Gastrocnemius medialis (tissue), 4 donors: ENCODE measurements at regions not wholly inside any gene's neighbourhood (a gene's known extent, or its start where the extent isn't known, plus 50 kb on each side); places are given as distances from the start of the nearest gene placed in this dataset.

Experiments used
- ATAC-seq, 2 donors: fragments of 150-250 bp; one replicate each; pipeline ENCODE4 v1.9.1; 2016
- DNase-seq, 2 donors: peaks; one replicate each; pipeline ENCODE4 v3.0.0-alpha.2; 2019
- H3K27ac ChIP-seq, 4 donors: fragments of 200-600 bp; sonication (generic); 1 replicate in 1 of 4; 2 replicates in 3 of 4; pipeline ENCODE4 v1.5.1; 2016 to 2018; ENCODE audit warnings: mild to moderate bottlenecking in 2 of 4, moderate library complexity in 1 of 4
- H3K27me3 ChIP-seq, 3 donors: fragments of 200-600 bp; sonication (generic) in 2 of 3; 1 replicate in 1 of 3; 2 replicates in 2 of 3; pipeline versions ENCODE4 v1.5.1 to v1.6.0; 2016 to 2019; ENCODE audit warnings: mild to moderate bottlenecking in 1 of 3, moderate library complexity in 1 of 3
- H3K36me3 ChIP-seq, 2 donors: fragments of 200-600 bp; sonication (generic) in 1 of 2; one replicate each; pipeline ENCODE4 v1.5.1; 2017 to 2018
- H3K4me1 ChIP-seq, 2 donors: fragments of 200-600 bp; sonication (generic) in 1 of 2; one replicate each; pipeline ENCODE4 v1.5.1; 2016 to 2017; ENCODE audit warnings: mild to moderate bottlenecking in 2 of 2
- H3K4me3 ChIP-seq, 4 donors: fragments of 200-600 bp; sonication (generic) in 3 of 4; 1 replicate in 1 of 4; 2 replicates in 3 of 4; pipeline ENCODE4 v1.5.1; 2016 to 2019; ENCODE audit warnings: mild to moderate bottlenecking in 2 of 4
- H3K9me3 ChIP-seq, 3 donors: fragments of 200-600 bp; sonication (generic) in 2 of 3; 1 replicate in 1 of 3; 2 replicates in 2 of 3; pipeline ENCODE4 v1.5.1; 2016 to 2019
- POLR2A ChIP-seq, 2 donors: fragments of 450-650 bp; IDR thresholded peaks; one replicate each; pipeline ENCODE4 v1.6.1; 2017; ENCODE audit warnings: antibody characterized with exemption in 2 of 2, mild to moderate bottlenecking in 2 of 2, moderate library complexity in 2 of 2
- in situ Hi-C, 4 donors: fragments of 200-750 bp; cut with MboI; loops; one replicate each; pipeline versions ENCODE4 v1.15.0 to v1.8.0; 2017; ENCODE audit warnings: low sequenced_read_pairs in 4 of 4
- intact Hi-C: fragments of 100-400 bp; cut with DNase I; formaldehyde crosslinking; loops from one replicate; pipeline ENCODE4 v1.15.1; 2023; ENCODE audit warnings: low total_unique reads
- TF ChIP-seq, protein P1 (sequence below), 5 experiments: fragments of 450-650 bp in 3 of 5; fragments of 200-600 bp in 2 of 5; sonication (generic) in 2 of 5; IDR thresholded peaks in 4 of 5; conservative IDR thresholded peaks in 1 of 5; 1 replicate in 4 of 5; 2 replicates in 1 of 5; pipeline ENCODE4 v1.5.1; 2016 to 2019; ENCODE audit warnings: antibody characterized with exemption in 5 of 5, mild to moderate bottlenecking in 3 of 5, moderate library complexity in 3 of 5

GRCh38 chr3:18648159-18648558, 223.0 kb upstream of the SATB1 start:
- in situ Hi-C loops (no loop called here), intact Hi-C loops (no loop called here)
- H3K27ac ChIP-seq, result no peak overlapping the region
- H3K36me3 ChIP-seq, result no peaks in the 10 kb centered on the region
- DNase-seq, result no peak
- H3K4me3 ChIP-seq, result no peak overlapping the region
- ATAC-seq, result no peak
- TF ChIP-seq, protein P1, sequence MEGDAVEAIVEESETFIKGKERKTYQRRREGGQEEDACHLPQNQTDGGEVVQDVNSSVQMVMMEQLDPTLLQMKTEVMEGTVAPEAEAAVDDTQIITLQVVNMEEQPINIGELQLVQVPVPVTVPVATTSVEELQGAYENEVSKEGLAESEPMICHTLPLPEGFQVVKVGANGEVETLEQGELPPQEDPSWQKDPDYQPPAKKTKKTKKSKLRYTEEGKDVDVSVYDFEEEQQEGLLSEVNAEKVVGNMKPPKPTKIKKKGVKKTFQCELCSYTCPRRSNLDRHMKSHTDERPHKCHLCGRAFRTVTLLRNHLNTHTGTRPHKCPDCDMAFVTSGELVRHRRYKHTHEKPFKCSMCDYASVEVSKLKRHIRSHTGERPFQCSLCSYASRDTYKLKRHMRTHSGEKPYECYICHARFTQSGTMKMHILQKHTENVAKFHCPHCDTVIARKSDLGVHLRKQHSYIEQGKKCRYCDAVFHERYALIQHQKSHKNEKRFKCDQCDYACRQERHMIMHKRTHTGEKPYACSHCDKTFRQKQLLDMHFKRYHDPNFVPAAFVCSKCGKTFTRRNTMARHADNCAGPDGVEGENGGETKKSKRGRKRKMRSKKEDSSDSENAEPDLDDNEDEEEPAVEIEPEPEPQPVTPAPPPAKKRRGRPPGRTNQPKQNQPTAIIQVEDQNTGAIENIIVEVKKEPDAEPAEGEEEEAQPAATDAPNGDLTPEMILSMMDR (IDR thresholded peaks at IDR 0.05 in 4 of 5, conservative IDR thresholded peaks at IDR 0.05 in 1 of 5), result no peak
- TF ChIP-seq POLR2A (IDR thresholded peaks at IDR 0.05), result no peak
- H3K27me3 ChIP-seq, result no peaks in the 10 kb centered on the region
- H3K4me1 ChIP-seq, result no peaks in the 10 kb centered on the region
- no peaks in the 10 kb centered on the region for H3K9me3 ChIP-seq

- no peaks in the 10 kb centered on the region for H3K9me3 ChIP-seq
- no peaks in the 10 kb centered on the region for H3K27me3 ChIP-seq
- in situ Hi-C loops, result no loop called here
- DNase-seq (no peak), ATAC-seq (no peak)
- TF ChIP-seq, protein P1 (IDR thresholded peaks at IDR 0.05 in 4 of 5, conservative IDR thresholded peaks at IDR 0.05 in 1 of 5), result no peak
- no peak for TF ChIP-seq POLR2A (IDR thresholded peaks at IDR 0.05)
- intact Hi-C loops, result no loop called here
- H3K36me3 ChIP-seq, result no peaks in the 10 kb centered on the region
- H3K4me3 ChIP-seq, result no peak overlapping the region
- H3K27ac ChIP-seq, result no peak overlapping the region
- H3K4me1 ChIP-seq, result no peaks in the 10 kb centered on the region
Observed at GRCh38 chr3:18645619-18646018, 220.5 kb upstream of the SATB1 start.

DNA sequence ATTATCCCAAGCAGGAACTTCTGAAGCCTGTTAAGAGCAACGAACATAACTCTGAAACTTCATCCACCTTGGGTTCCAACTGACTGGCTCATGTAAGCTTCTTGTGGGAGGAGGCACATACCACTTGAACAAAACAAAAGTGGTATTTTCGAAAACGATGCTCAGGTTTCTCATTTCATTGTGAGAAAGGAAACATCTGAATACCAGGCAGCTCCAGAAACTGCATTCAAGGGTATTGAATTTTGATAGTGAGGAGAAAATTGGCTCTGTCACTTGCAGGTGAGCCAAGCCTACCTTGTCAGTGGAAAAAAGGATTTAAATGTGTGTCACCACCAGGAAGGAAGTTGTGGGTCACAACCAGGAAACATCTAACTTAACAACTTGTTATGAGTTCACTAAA, 218.1 kb upstream of the SATB1 start:
- ATAC-seq, result no peak
- DNase-seq, result no peak
- H3K4me3 ChIP-seq, result no peak overlapping the region
- no peak overlapping the region for H3K27ac ChIP-seq
- intact Hi-C loops (no loop called here), in situ Hi-C loops (no loop called here)
- H3K36me3 ChIP-seq, result no peaks in the 10 kb centered on the region
- no peaks in the 10 kb centered on the region for H3K4me1 ChIP-seq
- no peaks in the 10 kb centered on the region for H3K9me3 ChIP-seq
- no peaks in the 10 kb centered on the region for H3K27me3 ChIP-seq
- no peak for TF ChIP-seq POLR2A (IDR thresholded peaks at IDR 0.05)
- TF ChIP-seq, protein P1 (IDR thresholded peaks at IDR 0.05 in 4 of 5, conservative IDR thresholded peaks at IDR 0.05 in 1 of 5), result no peak

- intact Hi-C loops (no loop called here), in situ Hi-C loops (no loop called here)
- Histone ChIP-seq H3K9me3 (no peaks in the 10 kb centered on the region), H3K4me1 (no peaks in the 10 kb centered on the region), H3K27me3 (no peaks in the 10 kb centered on the region), H3K4me3 (no peak overlapping the region), H3K36me3 (no peaks in the 10 kb centered on the region), H3K27ac (no peak overlapping the region)
- no peak for DNase-seq
- TF ChIP-seq, protein P1 (IDR thresholded peaks at IDR 0.05 in 4 of 5, conservative IDR thresholded peaks at IDR 0.05 in 1 of 5), result no peak
- no peak for TF ChIP-seq POLR2A (IDR thresholded peaks at IDR 0.05)
- no peak for ATAC-seq
Observed at GRCh38 chr3:18641916-18642315, 216.8 kb upstream of the SATB1 start.

DNA sequence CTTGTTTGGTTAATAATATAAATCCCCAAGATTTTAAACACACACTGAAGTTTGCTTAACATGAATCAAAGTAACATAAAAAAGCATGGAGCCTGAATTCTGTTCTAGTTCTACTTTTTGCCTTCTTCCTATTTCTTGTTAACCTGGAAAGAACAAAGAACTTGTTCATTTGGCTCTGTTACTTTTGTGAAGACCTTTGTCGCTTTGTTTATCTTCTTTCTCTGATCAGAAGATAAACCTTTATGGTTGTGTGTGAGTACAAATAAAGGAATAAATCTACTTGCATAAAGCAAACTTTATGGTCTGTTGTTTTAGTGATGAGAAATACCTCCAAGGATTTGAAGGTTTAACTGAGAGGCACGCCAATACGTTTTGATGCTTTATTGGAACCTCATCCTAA, 210.1 kb upstream of the SATB1 start:
- DNase-seq, result no peak
- Histone ChIP-seq H3K4me3 (no peak overlapping the region), H3K36me3 (no peaks in the 10 kb centered on the region), H3K9me3 (no peaks in the 10 kb centered on the region), H3K27ac (no peak overlapping the region), H3K27me3 (no peaks in the 10 kb centered on the region), H3K4me1 (no peaks in the 10 kb centered on the region)
- in situ Hi-C loops, result no loop called here
- ATAC-seq, result no peak
- TF ChIP-seq POLR2A (IDR thresholded peaks at IDR 0.05), result no peak
- intact Hi-C loops, result no loop called here
